SJCRH30 (cell line): ENCODE measurements at regions not wholly inside any gene's neighbourhood (a gene's known extent, or its start where the extent isn't known, plus 50 kb on each side); places are given as distances from the start of the nearest gene placed in this dataset.
"Not testable (repeated sequence)": the region's sequence is repeated elsewhere in the genome, so short reads cannot be mapped to it uniquely, and the experiment has no call there.

Source experiments
- DNase-seq, 2 experiments: peaks; one replicate each; pipeline ENCODE4 v3.0.0-alpha.2; 2015 to 2020
- H3K27ac ChIP-seq: fragments of 250-450 bp; sonication (Bioruptor Pico); 2 replicates; pipeline ENCODE4 v1.5.1; 2020; ENCODE audit warnings: mild to moderate bottlenecking, moderate library complexity
- H3K27me3 ChIP-seq: fragments of 250-450 bp; sonication (Bioruptor Pico); 2 replicates; pipeline ENCODE4 v1.5.1; 2020; ENCODE audit warnings: mild to moderate bottlenecking, moderate library complexity
- H3K36me3 ChIP-seq: fragments of 250-450 bp; sonication (Bioruptor Pico); 2 replicates; pipeline ENCODE4 v1.5.1; 2020; ENCODE audit warnings: mild to moderate bottlenecking, moderate library complexity
- H3K4me1 ChIP-seq: fragments of 250-450 bp; sonication (Bioruptor Pico); 2 replicates; pipeline ENCODE4 v1.5.1; 2020; ENCODE audit warnings: mild to moderate bottlenecking, moderate library complexity
- H3K4me3 ChIP-seq: fragments of 250-450 bp; sonication (Bioruptor Pico); 2 replicates; pipeline ENCODE4 v1.5.1; 2020; ENCODE audit warnings: mild to moderate bottlenecking, moderate library complexity
- H3K9me3 ChIP-seq: fragments of 250-450 bp; sonication (Bioruptor Pico); replicated peaks from 2 replicates; pipeline ENCODE4 v1.5.1; 2020; ENCODE audit warnings: mild to moderate bottlenecking, moderate library complexity

- Histone ChIP-seq H3K9me3 (peaks cover 4% of the 10 kb centered on the region), H3K4me3 (no peak overlapping the region), H3K27me3 (no peaks in the 10 kb centered on the region), H3K27ac (no peak overlapping the region), H3K4me1 (no peaks in the 10 kb centered on the region), H3K36me3 (no peaks in the 10 kb centered on the region)
- DNase-seq: no peak
These were observed 110.1 kb downstream of the COX18 start for GRCh38 chr4:72959411-72959810.

- no peaks in the 10 kb centered on the region for H3K4me1 ChIP-seq
- no peak overlapping the region for H3K4me3 ChIP-seq
- H3K36me3 ChIP-seq: no peaks in the 10 kb centered on the region
- H3K27ac ChIP-seq: no peak overlapping the region
- no peak for DNase-seq
- H3K27me3 ChIP-seq: no peaks in the 10 kb centered on the region
- no peaks in the 10 kb centered on the region; the same call in 1 of the 2 replicates for H3K9me3 ChIP-seq
These were observed 114.7 kb downstream of the COX18 start for GRCh38 chr4:72954811-72955210.

GRCh38 chr4:72953571-72953970 is 115.9 kb downstream of the COX18 start:
- no peak overlapping the region for H3K4me3 ChIP-seq
- no peaks in the 10 kb centered on the region for H3K9me3 ChIP-seq
- no peaks in the 10 kb centered on the region for H3K4me1 ChIP-seq
- H3K36me3 ChIP-seq: no peaks in the 10 kb centered on the region
- no peaks in the 10 kb centered on the region for H3K27me3 ChIP-seq
- H3K27ac ChIP-seq: no peak overlapping the region
- no peak for DNase-seq

- DNase-seq: no peak
- Histone ChIP-seq H3K9me3 (no peaks in the 10 kb centered on the region), H3K4me3 (no peak overlapping the region), H3K4me1 (no peaks in the 10 kb centered on the region), H3K36me3 (no peaks in the 10 kb centered on the region), H3K27me3 (no peaks in the 10 kb centered on the region; the same call in 1 of the 2 replicates), H3K27ac (no peak overlapping the region)
These were observed 117.9 kb downstream of the COX18 start for GRCh38 chr4:72951628-72952027.

- Histone ChIP-seq H3K27ac (no peak overlapping the region), H3K36me3 (no peaks in the 10 kb centered on the region), H3K4me1 (no peaks in the 10 kb centered on the region), H3K27me3 (no peaks in the 10 kb centered on the region; the same call in 1 of the 2 replicates), H3K9me3 (no peaks in the 10 kb centered on the region), H3K4me3 (no peak overlapping the region)
- DNase-seq: no peak
These were observed 118.4 kb downstream of the COX18 start for GRCh38 chr4:72951147-72951546.

GRCh38 chr4:72948080-72948479 is 121.4 kb downstream of the COX18 start:
- H3K9me3 ChIP-seq: no peaks in the 10 kb centered on the region
- no peak overlapping the region for H3K27ac ChIP-seq
- H3K27me3 ChIP-seq: no peaks in the 10 kb centered on the region; the same call in 1 of the 2 replicates
- no peaks in the 10 kb centered on the region for H3K4me1 ChIP-seq
- no peaks in the 10 kb centered on the region for H3K36me3 ChIP-seq
- H3K4me3 ChIP-seq: no peak overlapping the region
- DNase-seq: no peak

GRCh38 chr4:72945719-72946336 is 123.7 kb downstream of the COX18 start:
- H3K36me3 ChIP-seq: no peaks in the 10 kb centered on the region
- H3K9me3 ChIP-seq: no peaks in the 10 kb centered on the region
- H3K27me3 ChIP-seq: no peaks in the 10 kb centered on the region; the same call in 1 of the 2 replicates
- DNase-seq: no peak
- H3K27ac ChIP-seq: no peak overlapping the region
- no peak overlapping the region for H3K4me3 ChIP-seq
- H3K4me1 ChIP-seq: no peaks in the 10 kb centered on the region

- Histone ChIP-seq H3K4me1 (no peaks in the 10 kb centered on the region; the same call in 1 of the 2 replicates), H3K4me3 (no peak overlapping the region), H3K36me3 (no peaks in the 10 kb centered on the region), H3K27ac (no peak overlapping the region), H3K27me3 (no peaks in the 10 kb centered on the region; the same call in 1 of the 2 replicates), H3K9me3 (no peaks in the 10 kb centered on the region)
- DNase-seq: no peak
These were observed 127.0 kb downstream of the COX18 start for GRCh38 chr4:72942565-72942964.

GRCh38 chr4:72938516-72938915 is 131.0 kb downstream of the COX18 start:
- peaks cover 9% of the 10 kb centered on the region for H3K4me1 ChIP-seq
- no peaks in the 10 kb centered on the region for H3K27me3 ChIP-seq
- H3K27ac ChIP-seq: no peak overlapping the region
- H3K36me3 ChIP-seq: no peaks in the 10 kb centered on the region
- H3K4me3 ChIP-seq: no peak overlapping the region
- H3K9me3 ChIP-seq: no peaks in the 10 kb centered on the region
- no peak for DNase-seq

GRCh38 chr4:72935462-72935861 is 134.1 kb downstream of the COX18 start:
- Histone ChIP-seq H3K36me3 (no peaks in the 10 kb centered on the region), H3K9me3 (no peaks in the 10 kb centered on the region), H3K4me1 (peaks cover 36% of the 10 kb centered on the region), H3K4me3 (no peak overlapping the region), H3K27ac (no peak overlapping the region), H3K27me3 (no peaks in the 10 kb centered on the region)
- DNase-seq: peak in 1 of 2 experiments; percentile 30

- Histone ChIP-seq H3K27ac (peak overlapping the region; percentile 98), H3K4me3 (no peak overlapping the region), H3K36me3 (no peaks in the 10 kb centered on the region), H3K9me3 (peaks cover 3% of the 10 kb centered on the region; the same call in 1 of the 2 replicates), H3K27me3 (no peaks in the 10 kb centered on the region), H3K4me1 (peaks cover 40% of the 10 kb centered on the region)
- DNase-seq: peak; percentile 21 to 43
These were observed 136.5 kb downstream of the COX18 start for GRCh38 chr4:72933029-72933428.

- peak; percentile 95 to 96 for DNase-seq
- H3K27me3 ChIP-seq: no peaks in the 10 kb centered on the region
- peaks cover 3% of the 10 kb centered on the region; the same call in 1 of the 2 replicates for H3K9me3 ChIP-seq
- peak overlapping the region; percentile 98 for H3K27ac ChIP-seq
- H3K4me3 ChIP-seq: no peak overlapping the region
- H3K4me1 ChIP-seq: peaks cover 36% of the 10 kb centered on the region
- H3K36me3 ChIP-seq: no peaks in the 10 kb centered on the region
These were observed 138.2 kb downstream of the COX18 start for GRCh38 chr4:72931346-72931745.

- not testable (repeated sequence) for H3K4me3 ChIP-seq, H3K36me3 ChIP-seq, H3K27me3 ChIP-seq, H3K9me3 ChIP-seq, DNase-seq
- Histone ChIP-seq H3K27ac (peak overlapping the region; percentile 98), H3K4me1 (peaks cover 31% of the 10 kb centered on the region)
These were observed 139.8 kb downstream of the COX18 start for GRCh38 chr4:72929596-72930274.

- no peaks in the 10 kb centered on the region for H3K4me1 ChIP-seq
- no peak for DNase-seq
- no peak overlapping the region for H3K27ac ChIP-seq
- H3K4me3 ChIP-seq: no peak overlapping the region
- no peaks in the 10 kb centered on the region for H3K27me3 ChIP-seq
- no peaks in the 10 kb centered on the region for H3K36me3 ChIP-seq
- H3K9me3 ChIP-seq: peaks cover 8% of the 10 kb centered on the region; the same call in 1 of the 2 replicates
These were observed 144.7 kb downstream of the COX18 start for GRCh38 chr4:72924814-72925213.

GRCh38 chr4:72919937-72920336 is 149.6 kb downstream of the COX18 start:
- no peaks in the 10 kb centered on the region for H3K27me3 ChIP-seq
- H3K4me1 ChIP-seq: no peaks in the 10 kb centered on the region
- DNase-seq: no peak
- no peaks in the 10 kb centered on the region for H3K36me3 ChIP-seq
- H3K4me3 ChIP-seq: no peak overlapping the region
- no peak overlapping the region for H3K27ac ChIP-seq
- H3K9me3 ChIP-seq: 0 out of 2 replicates have a peak, but pooled peaks cover 5% of the 10 kb centered on the region
